Right lobe of liver (tissue), 4 donors: ENCODE measurements at regions not wholly inside any gene's neighbourhood (a gene's known extent, or its start where the extent isn't known, plus 50 kb on each side); places are given as distances from the start of the nearest gene placed in this dataset.

Experiments
- CTCF ChIP-seq, 4 donors: fragments of 200-600 bp in 3 of 4; fragments of 450-650 bp in 1 of 4; IDR thresholded peaks; one replicate each; pipeline versions ENCODE4 v1.5.1 to v1.8.0; 2016 to 2022; ENCODE audit warnings: antibody characterized with exemption in 4 of 4, mild to moderate bottlenecking in 2 of 4
- POLR2A ChIP-seq: fragments of 450-650 bp; IDR thresholded peaks from one replicate; pipeline ENCODE4 v1.6.1; 2017; ENCODE audit warnings: antibody characterized with exemption, mild to moderate bottlenecking
- donor health status: DM: no; HTN: no; CAD: no.
- donor health status: DM: no; HTN: no; CAD: no.
- donor health status: DM: no; HTN: yes; CAD: no.

- TF ChIP-seq POLR2A = no peak
- no peak for TF ChIP-seq CTCF (IDR thresholded peaks at IDR 0.05)
Measured at GRCh38 chr10:10609379-10609955, 408.2 kb upstream of the CELF2 start.
